A673 (cell line): ENCODE measurements at regions not wholly inside any gene's neighbourhood (a gene's known extent, or its start where the extent isn't known, plus 50 kb on each side); places are given as distances from the start of the nearest gene placed in this dataset.

ENCODE experiments used
- BruUV-seq: library from RNA; stranded (reverse); fragments of 400-500 nt; replicated peaks from 2 replicates; lab custom pipeline; 2021; lab: Mats Ljungman, UMichigan
- CTCF ChIA-PET: fragments of 300-600 bp; sonication (Branson Sonifier 250); formaldehyde crosslinking; loops from one replicate; lab custom pipeline; 2022; ENCODE audit warnings: antibody characterized with exemption; lab: Charles Lee
- POLR2A ChIA-PET: fragments of 300-600 bp; sonication (Branson Sonifier 250); formaldehyde crosslinking; loops from one replicate; lab custom pipeline; 2022; ENCODE audit warnings: antibody characterized with exemption; ENCODE audit not compliant: low non-redundant PET; lab: Charles Lee
- DNase-seq: peaks from one replicate; pipeline ENCODE4 v3.0.0-alpha.2; 2015; ENCODE audit warnings: low spot score
- H3K27ac ChIP-seq: fragments of 200-600 bp; sonication (generic); 2 replicates; pipeline ENCODE4 v1.5.1; 2016; ENCODE audit warnings: mixed run types, low read depth, mild to moderate bottlenecking, mixed read lengths, antibody characterized with exemption, low read length; ENCODE audit not compliant: poor library complexity, severe bottlenecking
- H3K27me3 ChIP-seq: fragments of 200-600 bp; sonication (generic); replicated peaks from 2 replicates; pipeline ENCODE4 v1.6.1; 2017; ENCODE audit warnings: mixed run types, low read depth, mild to moderate bottlenecking, mixed read lengths, antibody characterized with exemption, low read length; ENCODE audit not compliant: insufficient read depth, poor library complexity
- H3K36me3 ChIP-seq: fragments of 200-600 bp; sonication (generic); 2 replicates; pipeline ENCODE4 v1.6.1; 2016; ENCODE audit warnings: mixed run types, mild to moderate bottlenecking, mixed read lengths, antibody characterized with exemption, low read length; ENCODE audit not compliant: insufficient read depth, poor library complexity, severe bottlenecking
- H3K4me1 ChIP-seq: fragments of 200-600 bp; sonication (generic); 2 replicates; pipeline ENCODE4 v1.6.1; 2017; ENCODE audit warnings: mixed run types, mild to moderate bottlenecking, mixed read lengths, antibody characterized with exemption, low read length; ENCODE audit not compliant: insufficient read depth, poor library complexity, severe bottlenecking
- H3K4me3 ChIP-seq: fragments of 200-600 bp; sonication (generic); 2 replicates; pipeline ENCODE4 v1.5.1; 2016; ENCODE audit warnings: low read depth, mixed run types, mild to moderate bottlenecking, mixed read lengths, low read length; ENCODE audit not compliant: poor library complexity, severe bottlenecking
- H3K9me3 ChIP-seq: fragments of 200-600 bp; sonication (generic); 2 replicates; pipeline ENCODE4 v1.6.1; 2016; ENCODE audit warnings: mixed run types, low read depth, mild to moderate bottlenecking, mixed read lengths, antibody characterized with exemption, low read length; ENCODE audit not compliant: poor library complexity, severe bottlenecking
- CTCF ChIP-seq: fragments of 300-800, 200-600 bp; sonication (generic); conservative IDR thresholded peaks from 2 replicates; pipeline ENCODE4 v1.5.1; 2017; ENCODE audit warnings: low read depth, mild to moderate bottlenecking, antibody characterized with exemption, low read length, moderate library complexity, mixed read lengths
- EZH2 ChIP-seq: fragments of 200-600 bp; sonication (generic); IDR thresholded peaks from 2 replicates; pipeline ENCODE4 v1.6.1; 2017; ENCODE audit warnings: borderline replicate concordance, low read depth, mild to moderate bottlenecking, mixed read lengths, antibody characterized with exemption, low read length; ENCODE audit not compliant: poor library complexity, severe bottlenecking
- intact Hi-C: fragments of 100-400 bp; cut with micrococcal nuclease; formaldehyde crosslinking; loops from one replicate; pipeline ENCODE4 v1.10.0; 2022; ENCODE audit not compliant: unreplicated experiment

GRCh38 chr4:23384741-23385140 is 505.1 kb downstream of the PPARGC1A start:
- Histone ChIP-seq H3K27ac (no peak overlapping the region), H3K4me3 (no peak overlapping the region), H3K4me1 (no peaks in the 10 kb centered on the region), H3K9me3 (peaks cover 30% of the 10 kb centered on the region), H3K27me3 (no peaks in the 10 kb centered on the region), H3K36me3 (no peaks in the 10 kb centered on the region)
- ChIA-PET CTCF (no interaction called here), POLR2A (no interaction called here)
- intact Hi-C loops: no loop called here
- no peak for TF ChIP-seq EZH2
- TF ChIP-seq CTCF: no peak
- no TSS peak for BruUV-seq
- no peak for DNase-seq

GRCh38 chr4:23382879-23383278 is 507.0 kb downstream of the PPARGC1A start:
- Histone ChIP-seq H3K27me3 (no peaks in the 10 kb centered on the region), H3K4me1 (no peaks in the 10 kb centered on the region), H3K4me3 (no peak overlapping the region), H3K9me3 (peaks cover 27% of the 10 kb centered on the region), H3K36me3 (no peaks in the 10 kb centered on the region), H3K27ac (no peak overlapping the region)
- intact Hi-C loops: no loop called here
- BruUV-seq: no TSS peak
- ChIA-PET CTCF (no interaction called here), POLR2A (no interaction called here)
- DNase-seq: no peak
- no peak for TF ChIP-seq CTCF
- no peak for TF ChIP-seq EZH2

GRCh38 chr4:23374259-23374658 is 515.6 kb downstream of the PPARGC1A start:
- Histone ChIP-seq H3K27ac (no peak overlapping the region), H3K4me1 (no peaks in the 10 kb centered on the region), H3K27me3 (no peaks in the 10 kb centered on the region), H3K4me3 (no peak overlapping the region), H3K36me3 (no peaks in the 10 kb centered on the region), H3K9me3 (peaks cover 8% of the 10 kb centered on the region)
- TF ChIP-seq CTCF (no peak), EZH2 (no peak)
- intact Hi-C loops: no loop called here
- no TSS peak for BruUV-seq
- ChIA-PET POLR2A (no interaction called here), CTCF (no interaction called here)
- no peak for DNase-seq
